Erythroblast (primary cell): ENCODE measurements at regions not wholly inside any gene's neighbourhood (a gene's known extent, or its start where the extent isn't known, plus 50 kb on each side); places are given as distances from the start of the nearest gene placed in this dataset.

ENCODE experiments used
- GATA1 ChIP-seq: IDR thresholded peaks from 2 replicates; pipeline ENCODE4 v1.6.1; 2011; ENCODE audit warnings: low read depth, mild to moderate bottlenecking, control low read depth, low read length, moderate library complexity
- POLR2A ChIP-seq: IDR thresholded peaks from 2 replicates; pipeline ENCODE4 v1.6.1; 2011; ENCODE audit warnings: mild to moderate bottlenecking, low read length

DNA sequence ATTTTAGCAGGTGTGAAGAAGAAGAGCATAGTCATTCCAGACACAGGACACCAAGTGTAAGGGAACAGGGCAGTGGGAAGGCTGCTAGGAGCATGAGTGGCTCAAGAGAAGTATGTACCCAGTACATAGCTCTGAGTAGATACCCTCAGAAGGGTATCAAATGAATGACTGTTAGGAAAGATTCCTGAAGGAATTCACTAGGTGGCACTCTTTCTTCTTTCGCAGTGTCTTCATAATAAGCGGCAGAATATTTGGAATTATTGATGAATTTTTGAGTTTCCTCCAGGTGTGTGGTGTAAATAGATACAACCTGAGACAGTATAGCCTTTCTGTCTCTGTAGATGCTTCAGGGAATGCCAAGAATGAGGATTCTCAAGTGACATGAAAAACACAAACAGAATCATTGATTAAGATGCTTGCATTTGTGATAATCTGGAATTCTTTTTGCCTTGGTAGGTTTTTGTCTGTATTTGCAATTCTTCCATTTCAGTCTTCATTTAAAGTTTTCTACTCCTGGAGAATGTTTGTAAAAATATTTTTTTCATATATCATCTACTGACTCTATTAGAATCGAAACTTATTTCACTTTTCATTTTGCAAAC lies 264.3 kb upstream of the RIMS1 start:
- no peak for TF ChIP-seq POLR2A
- TF ChIP-seq GATA1: no peak
